Left ventricle myocardium inferior (tissue), 1 donor: ENCODE measurements at regions not wholly inside any gene's neighbourhood (a gene's known extent, or its start where the extent isn't known, plus 50 kb on each side); places are given as distances from the start of the nearest gene placed in this dataset.

Experiments
- DNase-seq: peaks from one replicate; pipeline ENCODE4 v3.0.0-alpha.2; 2020
- H3K27ac ChIP-seq: fragments of 200-600 bp; replicated peaks from 2 replicates; pipeline ENCODE4 v1.8.0; 2021
- H3K27me3 ChIP-seq: fragments of 200-600 bp; 2 replicates; pipeline ENCODE4 v1.8.0; 2021; ENCODE audit warnings: low read depth
- H3K36me3 ChIP-seq: fragments of 200-600 bp; 2 replicates; pipeline ENCODE4 v1.8.0; 2021
- H3K4me1 ChIP-seq: fragments of 200-600 bp; 2 replicates; pipeline ENCODE4 v1.8.0; 2021
- H3K4me3 ChIP-seq: fragments of 200-600 bp; 2 replicates; pipeline ENCODE4 v1.8.0; 2021; ENCODE audit warnings: mild to moderate bottlenecking, moderate library complexity
- H3K9me3 ChIP-seq: fragments of 200-600 bp; replicated peaks from 2 replicates; pipeline ENCODE4 v1.8.0; 2021
- CTCF ChIP-seq: fragments of 200-600 bp; IDR thresholded peaks from 2 replicates; pipeline ENCODE4 v1.8.0; 2021; ENCODE audit warnings: antibody characterized with exemption, mild to moderate bottlenecking, borderline replicate concordance
- intact Hi-C: fragments of 100-400 bp; cut with micrococcal nuclease; formaldehyde crosslinking; loops from one replicate; pipeline ENCODE4 v1.11.0; 2022
- donor health status: DM: no; HTN: yes; CAD: no; lungs with severe emphysema.

- no peaks in the 10 kb centered on the region for H3K9me3 ChIP-seq
- no peak overlapping the region for H3K27ac ChIP-seq
- intact Hi-C loops = no loop called here
- no peaks in the 10 kb centered on the region for H3K36me3 ChIP-seq
- peaks cover 22% of the 10 kb centered on the region for H3K4me1 ChIP-seq
- no peak for DNase-seq
- no peaks in the 10 kb centered on the region for H3K27me3 ChIP-seq
- H3K4me3 ChIP-seq = no peak overlapping the region
- no peak for TF ChIP-seq CTCF
These were observed 91.1 kb upstream of the DAB2 start for GRCh38 chr5:39515881-39516280.

GRCh38 chr5:39513236-39513635 is 88.5 kb upstream of the DAB2 start:
- intact Hi-C loops = no loop called here
- no peak for DNase-seq
- H3K36me3 ChIP-seq = no peaks in the 10 kb centered on the region
- H3K4me1 ChIP-seq = peaks cover 3% of the 10 kb centered on the region
- no peak overlapping the region for H3K4me3 ChIP-seq
- H3K27me3 ChIP-seq = no peaks in the 10 kb centered on the region
- H3K27ac ChIP-seq = no peak overlapping the region
- TF ChIP-seq CTCF = no peak
- H3K9me3 ChIP-seq = no peaks in the 10 kb centered on the region

GRCh38 chr5:39506211-39506610 is 81.4 kb upstream of the DAB2 start:
- no peak for TF ChIP-seq CTCF
- DNase-seq = peak; percentile 21
- Histone ChIP-seq H3K4me1 (peaks cover 17% of the 10 kb centered on the region), H3K4me3 (no peak overlapping the region), H3K27me3 (no peaks in the 10 kb centered on the region), H3K36me3 (no peaks in the 10 kb centered on the region), H3K9me3 (no peaks in the 10 kb centered on the region), H3K27ac (peak overlapping the region; percentile 62)
- intact Hi-C loops = no loop called here

GRCh38 chr5:39505791-39506190 is 81.0 kb upstream of the DAB2 start:
- peak; percentile 25 for DNase-seq
- Histone ChIP-seq H3K4me3 (no peak overlapping the region), H3K4me1 (peaks cover 17% of the 10 kb centered on the region), H3K27me3 (no peaks in the 10 kb centered on the region), H3K9me3 (no peaks in the 10 kb centered on the region), H3K27ac (peak overlapping the region; percentile 62), H3K36me3 (no peaks in the 10 kb centered on the region)
- intact Hi-C loops = no loop called here
- TF ChIP-seq CTCF = no peak

- H3K36me3 ChIP-seq = no peaks in the 10 kb centered on the region
- H3K9me3 ChIP-seq = no peaks in the 10 kb centered on the region
- DNase-seq = no peak
- H3K27me3 ChIP-seq = no peaks in the 10 kb centered on the region
- TF ChIP-seq CTCF = no peak
- peak overlapping the region; percentile 30 for H3K27ac ChIP-seq
- peaks cover 17% of the 10 kb centered on the region for H3K4me1 ChIP-seq
- intact Hi-C loops = no loop called here
- no peak overlapping the region for H3K4me3 ChIP-seq
These were observed 80.6 kb upstream of the DAB2 start for GRCh38 chr5:39505363-39505762.

- Histone ChIP-seq H3K27ac (peak overlapping the region; percentile 71), H3K27me3 (no peaks in the 10 kb centered on the region), H3K4me1 (peaks cover 17% of the 10 kb centered on the region), H3K36me3 (no peaks in the 10 kb centered on the region), H3K9me3 (no peaks in the 10 kb centered on the region), H3K4me3 (no peak overlapping the region)
- TF ChIP-seq CTCF = no peak
- intact Hi-C loops = no loop called here
- DNase-seq = no peak
These were observed 78.4 kb upstream of the DAB2 start for GRCh38 chr5:39503155-39503554.
